ENCODE measurements at regions not wholly inside any gene's neighbourhood (a gene's known extent, or its start where the extent isn't known, plus 50 kb on each side); places are given as distances from the start of the nearest gene placed in this dataset.

DNA sequence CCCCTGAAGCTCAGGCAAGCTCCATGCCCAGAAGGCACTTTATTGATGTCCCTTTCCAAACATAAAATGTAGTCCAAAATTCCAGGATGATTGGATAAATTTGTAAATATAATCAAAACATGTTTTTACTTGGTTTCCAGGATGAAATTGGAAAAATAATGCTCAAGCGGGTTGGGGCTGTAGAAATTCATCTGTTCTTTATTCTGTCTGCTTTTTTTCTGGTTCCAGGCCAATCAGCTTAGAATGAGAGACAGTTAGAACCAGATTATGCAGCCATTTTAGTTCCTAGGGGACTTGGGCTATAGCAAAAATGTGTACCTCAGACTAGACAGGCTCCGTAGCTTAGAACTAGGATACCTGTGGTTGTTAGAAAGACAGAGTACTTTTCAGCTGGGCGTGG is 450.8 kb downstream of the MCTP2 start:
- Mint-ChIP-seq H3K4me3 (no peak overlapping the region), H3K4me1 (0 out of 3 replicates have a peak, but pooled peaks cover 8% of the 10 kb centered on the region), H3K27ac (no peak overlapping the region), H3K36me3 (ENCODE audit: low read depth) (no peaks in the 10 kb centered on the region), H3K9me3 (no peaks in the 10 kb centered on the region), H3K27me3 (ENCODE audit: insufficient read depth, low read depth, poor library complexity) (peaks cover 3% of the 10 kb centered on the region)
- H3K4me2 ChIP-seq: no peak overlapping the region
- H3K79me2 ChIP-seq (replicated peaks; ENCODE audit: insufficient read depth): no peaks in the 10 kb centered on the region
- no peak overlapping the region for H3K4me3 ChIP-seq
- H4K20me1 ChIP-seq (replicated peaks; ENCODE audit: insufficient read depth): no peaks in the 10 kb centered on the region
- H3K4me1 ChIP-seq (ENCODE audit: insufficient read depth): peaks cover 4% of the 10 kb centered on the region
- no peaks in the 10 kb centered on the region for H3F3A ChIP-seq (replicated peaks; ENCODE audit: low read depth)
- ATAC-seq (no peak), DNase-seq (ENCODE audit: low spot score) (no peak)
- no peaks in the 10 kb centered on the region for H3K9me2 ChIP-seq (ENCODE audit: insufficient read depth)
- H2AFZ ChIP-seq: no peak overlapping the region
- no peak overlapping the region for H3K27ac ChIP-seq (ENCODE audit: low read depth)
- H3K36me3 ChIP-seq (ENCODE audit: insufficient read depth): no peaks in the 10 kb centered on the region
- no peak for TF ChIP-seq CTCF (conservative IDR thresholded peaks at IDR 0.05; ENCODE audit: low read depth in 2 of 2)
- TF ChIP-seq EZH2phosphoT487 (IDR thresholded peaks at IDR 0.05; ENCODE audit: unreplicated experiment): no peak
- no peak for TF ChIP-seq REST (IDR thresholded peaks at IDR 0.05; ENCODE audit: unreplicated experiment)
- no peak for TF ChIP-seq STAT1 (IDR thresholded peaks at IDR 0.05; ENCODE audit: unreplicated experiment)
- TF ChIP-seq POLR2AphosphoS5 (IDR thresholded peaks at IDR 0.05; ENCODE audit: low read depth): no peak
- no peak for TF ChIP-seq EZH2 (IDR thresholded peaks at IDR 0.05; ENCODE audit: low read depth, unreplicated experiment)
- no peak for TF ChIP-seq CREB1 (CRISPR knock-in tag; IDR thresholded peaks at IDR 0.05; ENCODE audit: low read depth)
- no peak for TF ChIP-seq ZNF462 (CRISPR knock-in tag; IDR thresholded peaks at IDR 0.05)
- TF ChIP-seq JUNB (IDR thresholded peaks at IDR 0.05; ENCODE audit: unreplicated experiment): no peak
- no peak for TF ChIP-seq ZNF331 (CRISPR knock-in tag; IDR thresholded peaks at IDR 0.05; ENCODE audit: low read depth)
- TF ChIP-seq ZNF114 (CRISPR knock-in tag; IDR thresholded peaks at IDR 0.05): no peak
- no peak for TF ChIP-seq NANOG (IDR thresholded peaks at IDR 0.05; ENCODE audit: borderline replicate concordance)
- TF ChIP-seq, protein P1, sequence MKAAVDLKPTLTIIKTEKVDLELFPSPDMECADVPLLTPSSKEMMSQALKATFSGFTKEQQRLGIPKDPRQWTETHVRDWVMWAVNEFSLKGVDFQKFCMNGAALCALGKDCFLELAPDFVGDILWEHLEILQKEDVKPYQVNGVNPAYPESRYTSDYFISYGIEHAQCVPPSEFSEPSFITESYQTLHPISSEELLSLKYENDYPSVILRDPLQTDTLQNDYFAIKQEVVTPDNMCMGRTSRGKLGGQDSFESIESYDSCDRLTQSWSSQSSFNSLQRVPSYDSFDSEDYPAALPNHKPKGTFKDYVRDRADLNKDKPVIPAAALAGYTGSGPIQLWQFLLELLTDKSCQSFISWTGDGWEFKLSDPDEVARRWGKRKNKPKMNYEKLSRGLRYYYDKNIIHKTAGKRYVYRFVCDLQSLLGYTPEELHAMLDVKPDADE (IDR thresholded peaks at IDR 0.05): no peak
- no peaks in the 10 kb centered on the region for H3K27me3 ChIP-seq (ENCODE audit: insufficient read depth)
